IMR-90 (cell line): ENCODE measurements at regions not wholly inside any gene's neighbourhood (a gene's known extent, or its start where the extent isn't known, plus 50 kb on each side); places are given as distances from the start of the nearest gene placed in this dataset.
"Not testable (repeated sequence)": the region's sequence is repeated elsewhere in the genome, so short reads cannot be mapped to it uniquely, and the experiment has no call there.

Source experiments
- ATAC-seq: fragments of 200-7000 bp; cut with Tn5 transposase; 2 replicates; pipeline ENCODE4 v1.9.1; 2020; ENCODE audit warnings: low read depth, mild to moderate bottlenecking, moderate library complexity
- BruUV-seq: library from RNA; stranded (reverse); fragments of 400-500 nt; replicated peaks from 2 replicates; lab custom pipeline; 2021; lab: Mats Ljungman, UMichigan
- CTCF ChIA-PET: fragments of 300-600 bp; formaldehyde crosslinking; extraction: SDS; loops from one replicate; lab custom pipeline; 2021; ENCODE audit warnings: antibody characterized with exemption; lab: Yijun Ruan, JAX
- POLR2A ChIA-PET: fragments of 300-600 bp; sonication (Branson Sonifier 250); formaldehyde crosslinking; loops from one replicate; lab custom pipeline; 2022; ENCODE audit warnings: antibody characterized with exemption; ENCODE audit not compliant: unreplicated experiment; lab: Charles Lee
- DNase-seq: peaks from one replicate; pipeline ENCODE4 v3.0.0; 2013
- H2AFZ ChIP-seq: replicated peaks from 2 replicates; pipeline ENCODE3; 2013; ENCODE audit warnings: low read length, mild to moderate bottlenecking; ENCODE audit not compliant: poor library complexity
- H2AK5ac ChIP-seq: 2 replicates; pipeline ENCODE4 v1.6.1; 2013; ENCODE audit warnings: low read depth, low read length, inconsistent platforms
- H2AK9ac ChIP-seq: replicated peaks from 2 replicates; pipeline ENCODE3; 2013; ENCODE audit warnings: mild to moderate bottlenecking, low read depth, low read length, moderate library complexity; ENCODE audit not compliant: poor library complexity
- H2BK120ac ChIP-seq: 2 replicates; pipeline ENCODE4 v1.6.1; 2013; ENCODE audit warnings: low read depth, low read length, inconsistent platforms
- H2BK15ac ChIP-seq: 3 replicates; pipeline ENCODE4 v1.6.1; 2013; ENCODE audit warnings: low read depth, low read length, inconsistent platforms
- H2BK20ac ChIP-seq: 2 replicates; pipeline ENCODE4 v1.6.1; 2013; ENCODE audit warnings: low read depth, mild to moderate bottlenecking, inconsistent platforms, low read length, moderate library complexity
- H2BK5ac ChIP-seq: 2 replicates; pipeline ENCODE4 v1.6.1; 2013; ENCODE audit warnings: mild to moderate bottlenecking, low read depth, low read length, inconsistent platforms; ENCODE audit not compliant: poor library complexity, severe bottlenecking
- H3K14ac ChIP-seq: replicated peaks from 2 replicates; pipeline ENCODE4 v1.6.1; 2013; ENCODE audit warnings: low read depth, low read length, inconsistent platforms
- H3K18ac ChIP-seq: 2 replicates; pipeline ENCODE4 v1.6.1; 2013; ENCODE audit warnings: low read depth, low read length, control low read depth
- H3K23ac ChIP-seq: 2 replicates; pipeline ENCODE4 v1.6.1; 2013; ENCODE audit warnings: low read depth, low read length, inconsistent platforms
- H3K27ac ChIP-seq: 2 replicates; pipeline ENCODE4 v1.5.1; 2013; ENCODE audit warnings: mild to moderate bottlenecking, control low read depth, low read length; ENCODE audit not compliant: insufficient read depth
- H3K27me3 ChIP-seq: 2 replicates; pipeline ENCODE4 v1.6.1; 2013; ENCODE audit warnings: low read length; ENCODE audit not compliant: control insufficient read depth, insufficient read depth
- H3K36me3 ChIP-seq: 2 replicates; pipeline ENCODE4 v1.6.1; 2013; ENCODE audit warnings: low read length, mixed read lengths; ENCODE audit not compliant: control insufficient read depth, insufficient read depth
- H3K4ac ChIP-seq: 2 replicates; pipeline ENCODE4 v1.6.1; 2013; ENCODE audit warnings: low read depth, low read length, inconsistent platforms
- H3K4me1 ChIP-seq: 2 replicates; pipeline ENCODE4 v1.6.1; 2013; ENCODE audit warnings: low read length, mixed read lengths; ENCODE audit not compliant: control insufficient read depth, insufficient read depth
- H3K4me2 ChIP-seq: 2 replicates; pipeline ENCODE4 v1.6.1; 2013; ENCODE audit warnings: low read depth, mild to moderate bottlenecking, control low read depth, low read length, moderate library complexity
- H3K4me3 ChIP-seq: 2 replicates; pipeline ENCODE4 v1.5.1; 2013; ENCODE audit warnings: low read depth, mild to moderate bottlenecking, control low read depth, low read length, moderate library complexity; ENCODE audit not compliant: insufficient read depth
- H3K56ac ChIP-seq: 2 replicates; pipeline ENCODE4 v1.6.1; 2013; ENCODE audit warnings: low read length, inconsistent platforms; ENCODE audit not compliant: insufficient read depth; ENCODE audit errors: extremely low read depth
- H3K79me1 ChIP-seq, 2 experiments: 2 replicates each; pipeline ENCODE4 v1.6.1; 2013; ENCODE audit warnings: low read length in 2 of 2, inconsistent platforms in 1 of 2, low read depth in 1 of 2
- H3K9ac ChIP-seq: 2 replicates; pipeline ENCODE4 v1.6.1; 2013; ENCODE audit warnings: low read depth, low read length, control low read depth
- H3K9me1 ChIP-seq: 2 replicates; pipeline ENCODE4 v1.6.1; 2013; ENCODE audit warnings: low read length, inconsistent platforms; ENCODE audit not compliant: insufficient read depth
- H3K9me3 ChIP-seq: 2 replicates; pipeline ENCODE4 v1.6.1; 2013; ENCODE audit warnings: low read length; ENCODE audit not compliant: control insufficient read depth, insufficient read depth
- H4K20me1 ChIP-seq: 2 replicates; pipeline ENCODE4 v1.6.1; 2013; ENCODE audit warnings: low read length, inconsistent platforms; ENCODE audit not compliant: insufficient read depth
- H4K5ac ChIP-seq: 2 replicates; pipeline ENCODE4 v1.6.1; 2013; ENCODE audit warnings: mild to moderate bottlenecking, low read depth, low read length, control low read depth
- H4K8ac ChIP-seq, 2 experiments: 2 replicates each; pipeline ENCODE4 v1.6.1; 2013; ENCODE audit warnings: low read depth in 2 of 2, low read length in 2 of 2, control low read depth in 1 of 2, inconsistent platforms in 1 of 2
- H4K91ac ChIP-seq: 2 replicates; pipeline ENCODE4 v1.6.1; 2013; ENCODE audit warnings: low read depth, low read length, inconsistent platforms; ENCODE audit not compliant: insufficient read depth
- WGBS, 2 experiments: methylation state at CpG; one replicate each; pipeline versions ENCODE4 v1.1.5 to v1.1.7; 2013; ENCODE audit warnings: missing lambda C conversion rate in 2 of 2; ENCODE audit not compliant: insufficient read length in 1 of 2; ENCODE audit errors: extremely low coverage in 2 of 2; 5-methylcytosine and 5-hydroxymethylcytosine counted together
- dilution Hi-C: fragments of 300-500 bp; cut with HindIII; formaldehyde crosslinking; loops from one replicate; pipeline ENCODE4 v1.14.3; 2018; ENCODE audit warnings: low sequenced_read_pairs; ENCODE audit not compliant: unreplicated experiment
- in situ Hi-C: fragments of 300-500 bp; cut with MboI; formaldehyde crosslinking; loops from 3 replicates; pipeline ENCODE4 v1.14.3; 2019; ENCODE audit warnings: low sequenced_read_pairs, inconsistent platforms, mixed read lengths
- intact Hi-C: fragments of 100-400 bp; cut with micrococcal nuclease; formaldehyde crosslinking; loops from 2 replicates; pipeline ENCODE4 v1.10.0; 2022

DNA sequence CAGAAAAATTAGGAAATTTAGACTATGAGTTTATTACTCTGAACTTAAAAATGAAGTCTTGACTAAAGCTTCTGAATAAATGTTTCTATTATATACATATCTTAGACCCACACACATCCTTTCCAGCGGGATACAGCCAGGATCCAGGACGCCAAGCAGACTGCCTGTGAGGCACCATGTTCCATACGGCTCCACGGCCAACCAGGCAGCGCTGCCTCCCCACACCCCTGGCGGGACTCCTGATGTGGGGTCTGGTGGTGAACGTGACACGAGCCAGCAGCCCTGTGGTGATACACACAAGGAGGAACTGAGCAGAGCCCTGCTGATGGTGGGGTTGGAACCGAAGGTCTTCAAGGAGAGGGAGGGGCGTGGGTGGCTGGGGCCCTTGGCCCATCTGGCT lies 59.8 kb upstream of the TNK2 start:
- H2AK9ac ChIP-seq, H3K79me1 ChIP-seq, H3K27ac ChIP-seq, H2BK20ac ChIP-seq, ATAC-seq, CTCF ChIA-PET, H2AK5ac ChIP-seq, H4K91ac ChIP-seq, dilution Hi-C loops, H3K9me1 ChIP-seq, H3K4me1 ChIP-seq, H3K4me2 ChIP-seq, H4K8ac ChIP-seq, H2BK15ac ChIP-seq, H3K14ac ChIP-seq, H4K20me1 ChIP-seq, POLR2A ChIA-PET, H2AFZ ChIP-seq, H3K4me3 ChIP-seq, DNase-seq, H3K4ac ChIP-seq, H3K27me3 ChIP-seq, H4K5ac ChIP-seq, H3K56ac ChIP-seq, H3K9ac ChIP-seq, BruUV-seq, H2BK5ac ChIP-seq, H2BK120ac ChIP-seq, H3K23ac ChIP-seq, H3K9me3 ChIP-seq, H3K18ac ChIP-seq: not testable (repeated sequence)
- in situ Hi-C loops: loop anchor here (25.0 kb wide), 1 partner anchor 281 kb away; no protein-coding TSS in a partner anchor
- peaks cover 34% of the 10 kb centered on the region for H3K36me3 ChIP-seq
- WGBS, 2 experiments: no CpG with 5 or more reads among the region's 10 CpGs
- intact Hi-C loops: loop anchor here (10.0 kb wide), 1 partner anchor 283 kb away; no protein-coding TSS in a partner anchor

- H3K18ac ChIP-seq, H3K23ac ChIP-seq, H2BK5ac ChIP-seq, H3K9me3 ChIP-seq, H3K4me3 ChIP-seq, H4K91ac ChIP-seq, H3K9ac ChIP-seq, H2AK5ac ChIP-seq, H3K4me2 ChIP-seq, H3K79me1 ChIP-seq, CTCF ChIA-PET, BruUV-seq, ATAC-seq, POLR2A ChIA-PET, H3K27ac ChIP-seq, H3K4me1 ChIP-seq, H2AK9ac ChIP-seq, H4K20me1 ChIP-seq, H2BK15ac ChIP-seq, DNase-seq, H4K8ac ChIP-seq, dilution Hi-C loops, H2BK20ac ChIP-seq, H2BK120ac ChIP-seq, H4K5ac ChIP-seq, H3K4ac ChIP-seq, H3K9me1 ChIP-seq, H2AFZ ChIP-seq, H3K27me3 ChIP-seq, H3K14ac ChIP-seq, H3K56ac ChIP-seq: not testable (repeated sequence)
- in situ Hi-C loops (loop anchor here (25.0 kb wide), 1 partner anchor 280 kb away; no protein-coding TSS in a partner anchor), intact Hi-C loops (loop anchor here (10.0 kb wide), 1 partner anchor 283 kb away; no protein-coding TSS in a partner anchor)
- no CpG with 5 or more reads among the region's 16 CpGs for WGBS, 2 experiments
- peaks cover 37% of the 10 kb centered on the region for H3K36me3 ChIP-seq
These were observed 59.0 kb upstream of the TNK2 start for GRCh38 chr3:195967387-195967720.
